ENCODE measurements at regions not wholly inside any gene's neighbourhood (a gene's known extent, or its start where the extent isn't known, plus 50 kb on each side); places are given as distances from the start of the nearest gene placed in this dataset.

DNA sequence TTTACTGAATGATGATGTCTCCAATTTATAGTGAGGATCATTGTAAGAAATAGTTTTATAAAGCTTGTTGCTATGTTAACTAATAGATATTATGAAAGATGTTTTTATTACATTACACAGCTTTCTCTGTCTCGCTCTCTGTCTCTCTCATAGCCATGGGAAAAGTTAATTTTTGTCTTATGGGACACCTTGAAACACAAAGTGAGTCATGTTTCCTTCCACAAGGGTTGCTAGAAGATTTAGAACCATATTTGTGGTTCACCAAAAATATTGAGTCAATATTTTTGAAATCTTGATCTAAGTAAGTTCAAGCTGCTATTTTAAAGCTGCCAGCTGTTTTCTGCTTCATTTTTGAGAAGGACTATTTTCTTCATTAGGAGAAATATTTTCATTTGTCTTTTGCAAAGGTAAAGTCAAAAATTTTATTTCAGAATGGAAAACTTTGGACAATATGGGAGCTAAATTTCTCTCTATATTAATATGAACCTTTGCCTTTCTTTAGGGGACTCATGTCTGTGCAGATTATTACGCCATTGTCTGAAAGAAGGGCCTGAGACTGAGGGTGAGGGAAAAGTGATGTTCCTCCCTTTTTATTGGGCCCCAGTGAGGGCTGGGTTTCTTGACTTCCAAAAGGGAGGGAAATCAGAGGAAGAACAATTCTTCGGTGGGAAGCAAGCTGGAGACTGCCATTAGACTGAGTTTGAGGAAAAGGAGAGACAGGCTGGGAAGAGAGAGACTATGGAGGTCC, 87.9 kb upstream of the SLC24A2 start:
- H3K9me3 Mint-ChIP-seq (ENCODE audit: insufficient read depth), result no peaks in the 10 kb centered on the region
- intact Hi-C loops (cut with micrococcal nuclease), result no loop called here
- H3K4me3 Mint-ChIP-seq, result no peak overlapping the region
- Histone ChIP-seq H3K36me3 (replicated peaks in 1 of 2; ENCODE audit: control extremely low read depth in 1 of 2, control insufficient read depth in 1 of 2, extremely low read depth in 1 of 2, insufficient read depth in 2 of 2, low read length in 1 of 2) (no peaks in the 10 kb centered on the region), H3K79me2 (ENCODE audit: control insufficient read depth, insufficient read depth, low read length) (no peaks in the 10 kb centered on the region), H3K9ac (ENCODE audit: low read length) (no peak overlapping the region), H4K20me1 (ENCODE audit: control insufficient read depth, insufficient read depth, low read length, poor library complexity, severe bottlenecking) (no peaks in the 10 kb centered on the region), H3K4me2 (replicated peaks; ENCODE audit: low read depth, low read length, poor library complexity, severe bottlenecking) (no peak overlapping the region), H3K4me1 (ENCODE audit: control insufficient read depth in 2 of 2, insufficient read depth in 2 of 2, low read length in 2 of 2) (no peaks in the 10 kb centered on the region), H3K4me3 (ENCODE audit: control extremely low read depth in 1 of 5, extremely low read depth in 1 of 5, insufficient read depth in 1 of 5, low read depth in 2 of 5, low read length in 4 of 5) (no peak overlapping the region), H3K9me3 (ENCODE audit: control extremely low read depth in 1 of 3, control insufficient read depth in 2 of 3, insufficient read depth in 1 of 3, low read length in 2 of 3) (no peaks in the 10 kb centered on the region), H3K27ac (ENCODE audit: low read length in 2 of 2) (no peak overlapping the region), H2AFZ (ENCODE audit: insufficient read depth, low read depth, low read length, poor library complexity, severe bottlenecking) (no peak overlapping the region), H3K27me3 (replicated peaks in 1 of 4; ENCODE audit: control extremely low read depth in 1 of 4, control insufficient read depth in 3 of 4, insufficient read depth in 4 of 4, low read length in 3 of 4) (no peaks in the 10 kb centered on the region)
- ATAC-seq (ENCODE audit: low read depth) (no peak), DNase-seq (no peak)
- ChIA-PET POLR2A (no interaction called here), CTCF (no interaction called here)
- no peaks in the 10 kb centered on the region for H3K4me1 Mint-ChIP-seq
- no peak overlapping the region for H3K27ac Mint-ChIP-seq
- WGBS (ENCODE audit: insufficient coverage), result 44% methylated on average over 1 of the region's 3 CpGs
- TF ChIP-seq EZH2 (IDR thresholded peaks at IDR 0.05; ENCODE audit: borderline replicate concordance, insufficient read depth, low read depth, low read length, poor library complexity, severe bottlenecking), result no peak
- TF ChIP-seq, protein P1, sequence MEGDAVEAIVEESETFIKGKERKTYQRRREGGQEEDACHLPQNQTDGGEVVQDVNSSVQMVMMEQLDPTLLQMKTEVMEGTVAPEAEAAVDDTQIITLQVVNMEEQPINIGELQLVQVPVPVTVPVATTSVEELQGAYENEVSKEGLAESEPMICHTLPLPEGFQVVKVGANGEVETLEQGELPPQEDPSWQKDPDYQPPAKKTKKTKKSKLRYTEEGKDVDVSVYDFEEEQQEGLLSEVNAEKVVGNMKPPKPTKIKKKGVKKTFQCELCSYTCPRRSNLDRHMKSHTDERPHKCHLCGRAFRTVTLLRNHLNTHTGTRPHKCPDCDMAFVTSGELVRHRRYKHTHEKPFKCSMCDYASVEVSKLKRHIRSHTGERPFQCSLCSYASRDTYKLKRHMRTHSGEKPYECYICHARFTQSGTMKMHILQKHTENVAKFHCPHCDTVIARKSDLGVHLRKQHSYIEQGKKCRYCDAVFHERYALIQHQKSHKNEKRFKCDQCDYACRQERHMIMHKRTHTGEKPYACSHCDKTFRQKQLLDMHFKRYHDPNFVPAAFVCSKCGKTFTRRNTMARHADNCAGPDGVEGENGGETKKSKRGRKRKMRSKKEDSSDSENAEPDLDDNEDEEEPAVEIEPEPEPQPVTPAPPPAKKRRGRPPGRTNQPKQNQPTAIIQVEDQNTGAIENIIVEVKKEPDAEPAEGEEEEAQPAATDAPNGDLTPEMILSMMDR (IDR thresholded peaks at IDR 0.05), result no peak
- peaks cover 3% of the 10 kb centered on the region for H3K27me3 Mint-ChIP-seq

DNA sequence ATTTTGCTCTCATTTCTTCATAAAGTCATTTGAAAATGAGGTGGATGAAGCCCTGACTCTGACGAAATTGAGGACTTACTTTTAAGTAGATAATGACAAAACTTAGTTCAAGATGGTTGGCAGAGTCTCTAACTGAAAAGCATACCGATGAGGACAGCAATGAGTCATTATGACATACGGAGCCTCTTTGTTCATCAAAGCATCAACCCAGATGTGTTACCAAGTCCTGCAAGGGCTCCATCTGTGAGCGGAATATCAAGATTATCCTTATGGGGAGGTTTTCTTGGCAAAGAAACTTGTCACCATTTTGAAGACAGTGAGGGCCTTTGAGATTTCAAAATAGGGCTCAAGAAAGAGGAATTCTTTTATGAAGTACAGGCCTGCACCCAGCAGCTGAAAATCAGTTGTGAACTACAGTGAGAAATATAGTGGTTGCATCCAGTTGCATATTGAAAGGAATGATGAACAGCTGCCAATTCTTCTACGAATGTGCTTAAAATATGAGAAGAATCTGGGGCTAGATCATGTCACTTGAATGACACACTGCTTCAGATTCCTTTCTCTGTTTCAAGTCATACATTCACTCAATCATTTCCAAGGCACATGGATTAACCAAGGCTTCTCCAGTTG, 86.6 kb upstream of the SLC24A2 start:
- H3K4me3 ChIP-seq (ENCODE audit: control extremely low read depth in 1 of 5, extremely low read depth in 1 of 5, insufficient read depth in 1 of 5, low read depth in 2 of 5, low read length in 4 of 5), result no peak overlapping the region
- Mint-ChIP-seq H3K27me3 (peaks cover 3% of the 10 kb centered on the region), H3K4me1 (no peaks in the 10 kb centered on the region), H3K9me3 (ENCODE audit: insufficient read depth) (no peaks in the 10 kb centered on the region), H3K27ac (no peak overlapping the region), H3K4me3 (no peak overlapping the region)
- no peak overlapping the region for H3K9ac ChIP-seq (ENCODE audit: low read length)
- no peaks in the 10 kb centered on the region for H3K4me1 ChIP-seq (ENCODE audit: control insufficient read depth in 2 of 2, insufficient read depth in 2 of 2, low read length in 2 of 2)
- no peaks in the 10 kb centered on the region for H4K20me1 ChIP-seq (ENCODE audit: control insufficient read depth, insufficient read depth, low read length, poor library complexity, severe bottlenecking)
- ChIA-PET POLR2A (no interaction called here), CTCF (no interaction called here)
- TF ChIP-seq, protein P1 (IDR thresholded peaks at IDR 0.05), result no peak
- no peak for TF ChIP-seq EZH2 (IDR thresholded peaks at IDR 0.05; ENCODE audit: borderline replicate concordance, insufficient read depth, low read depth, low read length, poor library complexity, severe bottlenecking)
- peaks cover 0 to 2% (median 0%) of the 10 kb centered on the region in 3 donors for H3K9me3 ChIP-seq (ENCODE audit: control extremely low read depth in 1 of 3, control insufficient read depth in 2 of 3, insufficient read depth in 1 of 3, low read length in 2 of 3)
- H3K27ac ChIP-seq (ENCODE audit: low read length in 2 of 2), result no peak overlapping the region
- H3K4me2 ChIP-seq (replicated peaks; ENCODE audit: low read depth, low read length, poor library complexity, severe bottlenecking), result no peak overlapping the region
- no peak for DNase-seq
- no peaks in the 10 kb centered on the region for H3K79me2 ChIP-seq (ENCODE audit: control insufficient read depth, insufficient read depth, low read length)
- intact Hi-C loops (cut with micrococcal nuclease), result no loop called here
- 100% methylated on average over 4 of the region's 5 CpGs for WGBS (ENCODE audit: insufficient coverage)
- H2AFZ ChIP-seq (ENCODE audit: insufficient read depth, low read depth, low read length, poor library complexity, severe bottlenecking), result no peak overlapping the region
- H3K36me3 ChIP-seq (replicated peaks in 1 of 2; ENCODE audit: control extremely low read depth in 1 of 2, control insufficient read depth in 1 of 2, extremely low read depth in 1 of 2, insufficient read depth in 2 of 2, low read length in 1 of 2), result no peaks in the 10 kb centered on the region
- no peak for ATAC-seq (ENCODE audit: low read depth)
- no peaks in the 10 kb centered on the region for H3K27me3 ChIP-seq (replicated peaks in 1 of 4; ENCODE audit: control extremely low read depth in 1 of 4, control insufficient read depth in 3 of 4, insufficient read depth in 4 of 4, low read length in 3 of 4)

Data from B cell (primary cell).